ENCODE measurements at regions not wholly inside any gene's neighbourhood (a gene's known extent, or its start where the extent isn't known, plus 50 kb on each side); places are given as distances from the start of the nearest gene placed in this dataset.

DNA sequence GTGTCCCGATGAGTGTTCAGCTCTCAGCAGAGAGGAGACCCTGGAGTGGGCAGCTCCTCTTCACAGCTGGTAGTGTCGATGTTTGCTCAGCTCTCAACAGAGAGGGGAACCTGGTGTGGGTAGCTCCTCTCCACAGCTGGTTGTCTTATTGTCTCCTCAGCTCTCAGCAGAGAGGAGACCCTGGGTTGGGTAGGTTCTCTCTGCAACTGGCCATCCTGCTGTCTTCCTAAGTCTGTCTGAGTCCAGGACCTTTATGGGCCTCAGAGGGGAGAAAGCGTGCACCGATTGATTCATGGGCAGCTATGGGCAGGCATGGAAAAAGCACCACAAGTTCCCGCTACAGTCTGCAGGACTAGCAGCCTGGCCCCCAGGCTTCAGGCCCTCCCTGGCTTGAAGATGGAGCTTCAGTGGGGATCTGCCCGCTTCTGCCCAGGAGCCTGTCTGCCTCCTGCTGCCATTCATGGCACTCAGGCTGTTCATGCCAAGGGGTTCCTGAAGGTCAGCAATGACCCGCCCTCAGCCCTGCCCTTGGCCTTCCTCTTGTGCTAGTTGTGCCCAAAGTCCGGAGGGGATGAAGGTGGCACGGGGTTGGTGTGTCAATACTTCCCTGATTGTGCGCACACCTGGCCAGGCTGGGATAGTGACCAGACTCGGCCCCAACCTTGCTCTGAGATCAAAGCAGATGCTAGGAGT lies 224.2 kb downstream of the KCNC2 start:
- no peak for DNase-seq (ENCODE audit: low spot score)

DNA sequence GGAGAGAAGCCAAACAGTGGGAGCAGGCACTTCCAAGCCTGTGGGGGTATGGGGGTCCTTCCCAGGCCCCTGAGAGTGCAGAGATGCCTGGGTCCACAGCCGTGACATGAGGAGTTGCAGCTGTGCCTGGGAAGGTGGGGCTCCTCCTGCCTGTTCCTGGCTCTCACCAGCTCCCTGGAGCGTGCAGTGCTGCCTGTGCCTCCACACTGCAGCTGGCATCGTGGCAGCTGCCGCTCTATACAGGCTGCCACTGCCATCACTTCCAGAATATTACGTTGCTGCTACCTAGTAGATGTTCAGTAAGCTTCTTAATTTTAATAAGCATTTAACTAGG lies 223.7 kb downstream of the KCNC2 start:
- DNase-seq (ENCODE audit: low spot score): no peak

DNA sequence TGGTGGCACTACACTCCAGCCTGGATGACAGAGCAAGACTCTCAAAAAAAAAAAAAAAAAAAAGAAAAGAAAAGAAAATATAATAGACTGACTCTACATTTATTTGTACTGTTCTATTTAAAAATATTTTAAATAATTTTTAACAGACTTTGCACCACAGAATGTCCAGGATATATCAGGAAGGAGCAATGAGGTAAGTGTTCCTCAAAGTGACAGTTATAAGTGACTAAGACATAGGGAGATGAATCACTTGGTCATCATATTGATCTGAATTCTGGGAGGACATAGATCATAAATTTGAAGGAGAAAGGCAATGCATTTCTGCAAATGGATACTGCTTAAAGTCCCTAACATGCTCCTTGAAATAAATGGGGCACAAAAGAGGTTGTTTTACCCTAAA lies 221.5 kb downstream of the KCNC2 start:
- no peak for DNase-seq (ENCODE audit: low spot score)

Data from umbilical cord (tissue), 1 donor.